ENCODE measurements at regions not wholly inside any gene's neighbourhood (a gene's known extent, or its start where the extent isn't known, plus 50 kb on each side); places are given as distances from the start of the nearest gene placed in this dataset.

GRCh38 chr5:136694258-136694657, 328.9 kb upstream of the TRPC7 start:
- intact Hi-C loops (cut with DNase I): no loop called here
- no peak overlapping the region for H3K27ac ChIP-seq
- H3K9me3 ChIP-seq: peaks cover 0 to 8% (median 0%) of the 10 kb centered on the region in 3 donors
- no peaks in the 10 kb centered on the region for H3K4me1 ChIP-seq
- WGBS, 2 donors: 67 to 73% methylated on average over 4 of the region's 4 CpGs
- H3K36me3 ChIP-seq: no peaks in the 10 kb centered on the region
- no peak overlapping the region for H3K4me3 ChIP-seq
- DNase-seq: no peak
- TF ChIP-seq POLR2A (IDR thresholded peaks at IDR 0.05) (no peak), CTCF (IDR thresholded peaks at IDR 0.05) (no peak)
- H3K27me3 ChIP-seq: no peaks in the 10 kb centered on the region

GRCh38 chr5:136689552-136689951, 324.2 kb upstream of the TRPC7 start:
- Histone ChIP-seq H3K27me3 (no peaks in the 10 kb centered on the region), H3K9me3 (peaks cover 0 to 21% (median 0%) of the 10 kb centered on the region in 3 donors), H3K27ac (no peak overlapping the region), H3K4me3 (no peak overlapping the region), H3K4me1 (no peaks in the 10 kb centered on the region), H3K36me3 (no peaks in the 10 kb centered on the region)
- TF ChIP-seq CTCF (IDR thresholded peaks at IDR 0.05) (no peak), POLR2A (IDR thresholded peaks at IDR 0.05) (no peak)
- 20 to 21% methylated on average over 2 of the region's 2 CpGs for WGBS, 2 donors
- intact Hi-C loops (cut with DNase I): no loop called here
- no peak for DNase-seq

- TF ChIP-seq POLR2A (IDR thresholded peaks at IDR 0.05) (no peak), CTCF (IDR thresholded peaks at IDR 0.05) (peak in 1 of 6 experiments; percentile 46)
- Histone ChIP-seq H3K4me1 (no peaks in the 10 kb centered on the region), H3K27me3 (no peaks in the 10 kb centered on the region), H3K9me3 (peaks cover 0 to 21% (median 0%) of the 10 kb centered on the region in 3 donors), H3K4me3 (no peak overlapping the region), H3K36me3 (no peaks in the 10 kb centered on the region), H3K27ac (no peak overlapping the region)
- no peak for DNase-seq
- WGBS, 2 donors: 0 to 27% methylated on average over 1 of the region's 1 CpG
- intact Hi-C loops (cut with DNase I): no loop called here
Observed at GRCh38 chr5:136686192-136686872, 321.0 kb upstream of the TRPC7 start.

- no peak for DNase-seq
- H3K27ac ChIP-seq: no peak overlapping the region
- H3K4me3 ChIP-seq: no peak overlapping the region
- no peaks in the 10 kb centered on the region for H3K27me3 ChIP-seq
- WGBS, 2 donors: 0% methylated on average over 1 of the region's 1 CpG; no CpG with 5 or more reads in 1 of the 2 donors
- peaks cover 0 to 4% (median 0%) of the 10 kb centered on the region in 3 donors for H3K9me3 ChIP-seq
- H3K36me3 ChIP-seq: no peaks in the 10 kb centered on the region
- TF ChIP-seq CTCF (IDR thresholded peaks at IDR 0.05): no peak
- TF ChIP-seq POLR2A (IDR thresholded peaks at IDR 0.05): no peak
- H3K4me1 ChIP-seq: no peaks in the 10 kb centered on the region
- intact Hi-C loops (cut with DNase I): no loop called here
Observed at GRCh38 chr5:136682986-136683385, 317.6 kb upstream of the TRPC7 start.

GRCh38 chr5:136679233-136679632, 313.9 kb upstream of the TRPC7 start:
- DNase-seq: no peak
- no peaks in the 10 kb centered on the region for H3K9me3 ChIP-seq
- H3K4me3 ChIP-seq: no peak overlapping the region
- 60 to 70% methylated on average over 9 of the region's 9 CpGs for WGBS, 2 donors
- H3K4me1 ChIP-seq: no peaks in the 10 kb centered on the region
- TF ChIP-seq POLR2A (IDR thresholded peaks at IDR 0.05): no peak
- TF ChIP-seq CTCF (IDR thresholded peaks at IDR 0.05): no peak
- no peaks in the 10 kb centered on the region for H3K27me3 ChIP-seq
- no peak overlapping the region for H3K27ac ChIP-seq
- intact Hi-C loops (cut with DNase I): no loop called here
- no peaks in the 10 kb centered on the region for H3K36me3 ChIP-seq
